Ovary (tissue), 7 donors: ENCODE measurements at regions not wholly inside any gene's neighbourhood (a gene's known extent, or its start where the extent isn't known, plus 50 kb on each side); places are given as distances from the start of the nearest gene placed in this dataset.

Source experiments
- DNase-seq, 5 donors: peaks; one replicate each; pipeline ENCODE4 v3.0.0-alpha.2; 2019 to 2020
- H3K27ac ChIP-seq, 2 donors: fragments of 200-600 bp; one replicate each; pipeline versions ENCODE4 v1.5.1 to v1.8.0; 2019 to 2022
- H3K27me3 ChIP-seq: fragments of 200-600 bp; one replicate; pipeline ENCODE4 v1.8.0; 2022
- H3K36me3 ChIP-seq: fragments of 200-600 bp; sonication (generic); one replicate; pipeline ENCODE4 v1.5.1; 2019
- H3K4me1 ChIP-seq: one replicate; pipeline ENCODE4 v1.8.1; 2013; ENCODE audit warnings: mild to moderate bottlenecking, moderate library complexity; ENCODE audit not compliant: insufficient read depth
- H3K4me3 ChIP-seq: fragments of 200-600 bp; sonication (generic); one replicate; pipeline ENCODE4 v1.5.1; 2017
- H3K9me3 ChIP-seq, 2 donors: fragments of 200-600 bp in 1 of 2; sonication (generic) in 1 of 2; one replicate each; pipeline versions ENCODE4 v1.5.1 to v1.8.1; 2013 to 2019; ENCODE audit warnings: mild to moderate bottlenecking in 1 of 2, moderate library complexity in 1 of 2
- CTCF ChIP-seq, 3 donors: fragments of 450-650 bp in 2 of 3; fragments of 200-600 bp in 1 of 3; IDR thresholded peaks; one replicate each; pipeline versions ENCODE4 v1.5.1 to v1.8.0; 2016 to 2022; ENCODE audit warnings: antibody characterized with exemption in 3 of 3, mild to moderate bottlenecking in 1 of 3
- EP300 ChIP-seq: sonication (generic); formaldehyde crosslinking; IDR thresholded peaks from one replicate; pipeline ENCODE4 v1.6.1; 2017; ENCODE audit warnings: antibody characterized with exemption
- POLR2A ChIP-seq: fragments of 450-650 bp; IDR thresholded peaks from one replicate; pipeline ENCODE4 v1.6.1; 2017; ENCODE audit warnings: antibody characterized with exemption, mild to moderate bottlenecking, moderate library complexity
- WGBS, 3 donors: extraction: QIAGEN DNeasy Blood & Tissue Kit in 1 of 3; methylation state at CpG; one replicate each; pipeline versions ENCODE4 v1.1.5 to v1.1.7; 2013 to 2017; 5-methylcytosine and 5-hydroxymethylcytosine counted together
- intact Hi-C, 4 donors: fragments of 100-400 bp; cut with DNase I; formaldehyde crosslinking; loops; one replicate each; pipeline versions ENCODE4 v1.11.0 to v1.15.1; 2022 to 2023
- donor health status: DM: no; HTN: no; CAD: no; lungs with moderate emphysema.
- donor health status: DM: no; HTN: no; CAD: no.
- donor health status: Bipolar disorder and iron deficiency.
- donor health status: DM: no; HTN: no; CAD: no.
- donor health status: DM: yes; HTN: yes; CAD: no.

- no peaks in the 10 kb centered on the region for H3K4me1 ChIP-seq
- 92 to 98% (median 96%) methylated on average over 6 of the region's 6 CpGs for WGBS, 3 donors
- no peak overlapping the region for H3K4me3 ChIP-seq
- H3K9me3 ChIP-seq: no peaks in the 10 kb centered on the region
- DNase-seq: no peak
- no peak for TF ChIP-seq EP300
- no peak for TF ChIP-seq CTCF (IDR thresholded peaks at IDR 0.05)
- no peak for TF ChIP-seq POLR2A
- no peaks in the 10 kb centered on the region for H3K36me3 ChIP-seq
- H3K27ac ChIP-seq: no peak overlapping the region
- intact Hi-C loops: no loop called here
- H3K27me3 ChIP-seq: no peaks in the 10 kb centered on the region
Measured at GRCh38 chr5:82562696-82563240, 284.6 kb upstream of the RPS23 start.

DNA sequence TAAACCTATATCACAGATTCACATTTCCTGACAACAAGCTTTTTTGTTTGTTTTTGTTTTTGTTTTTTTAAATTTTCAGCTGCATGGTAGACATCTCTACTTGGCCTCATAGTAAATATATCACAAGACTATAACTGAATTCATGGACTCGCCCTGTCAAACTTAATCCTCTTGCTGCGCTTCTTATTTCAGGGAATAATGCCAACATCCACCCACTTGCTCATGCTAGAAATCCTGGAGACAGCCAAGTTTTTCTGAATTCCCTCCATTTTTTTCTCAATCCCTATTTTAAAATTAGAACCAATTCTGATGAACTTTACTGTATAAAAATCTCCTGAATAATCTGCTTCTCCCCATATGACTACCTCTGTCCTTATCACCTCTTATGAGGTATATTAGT is 283.6 kb upstream of the RPS23 start:
- intact Hi-C loops: no loop called here
- Histone ChIP-seq H3K36me3 (no peaks in the 10 kb centered on the region), H3K4me3 (no peak overlapping the region), H3K4me1 (no peaks in the 10 kb centered on the region), H3K27ac (no peak overlapping the region), H3K27me3 (no peaks in the 10 kb centered on the region), H3K9me3 (no peaks in the 10 kb centered on the region)
- no peak for TF ChIP-seq POLR2A
- TF ChIP-seq EP300: no peak
- WGBS, 3 donors: 42 to 56% (median 47%) methylated on average over 2 of the region's 2 CpGs
- DNase-seq: no peak

DNA sequence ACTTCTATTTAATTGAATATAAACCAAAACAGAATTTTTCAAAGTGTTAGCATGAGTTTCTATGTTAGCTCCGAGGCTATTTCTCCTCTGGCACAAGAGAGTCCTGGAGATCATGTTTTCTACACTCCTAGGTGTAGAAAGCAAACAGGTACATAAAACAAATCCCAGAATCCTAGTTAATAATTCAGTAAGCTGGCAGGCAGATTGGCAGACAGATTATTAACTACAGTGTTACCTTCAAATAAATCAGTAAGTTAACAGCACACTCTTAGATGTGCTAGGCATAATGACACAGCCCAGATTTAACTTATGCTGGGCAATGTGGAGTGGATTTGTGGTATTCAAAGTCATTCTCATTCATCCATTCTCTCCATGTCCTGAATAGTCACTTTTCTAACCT is 282.8 kb upstream of the RPS23 start:
- no peak overlapping the region for H3K27ac ChIP-seq
- no peak for DNase-seq
- no peaks in the 10 kb centered on the region for H3K4me1 ChIP-seq
- H3K4me3 ChIP-seq: no peak overlapping the region
- WGBS, 3 donors: 76 to 88% (median 85%) methylated on average over 1 of the region's 1 CpG
- no peaks in the 10 kb centered on the region for H3K27me3 ChIP-seq
- no peaks in the 10 kb centered on the region for H3K9me3 ChIP-seq
- intact Hi-C loops: no loop called here
- H3K36me3 ChIP-seq: no peaks in the 10 kb centered on the region
- no peak for TF ChIP-seq EP300
- no peak for TF ChIP-seq POLR2A
- TF ChIP-seq CTCF (IDR thresholded peaks at IDR 0.05): no peak

DNA sequence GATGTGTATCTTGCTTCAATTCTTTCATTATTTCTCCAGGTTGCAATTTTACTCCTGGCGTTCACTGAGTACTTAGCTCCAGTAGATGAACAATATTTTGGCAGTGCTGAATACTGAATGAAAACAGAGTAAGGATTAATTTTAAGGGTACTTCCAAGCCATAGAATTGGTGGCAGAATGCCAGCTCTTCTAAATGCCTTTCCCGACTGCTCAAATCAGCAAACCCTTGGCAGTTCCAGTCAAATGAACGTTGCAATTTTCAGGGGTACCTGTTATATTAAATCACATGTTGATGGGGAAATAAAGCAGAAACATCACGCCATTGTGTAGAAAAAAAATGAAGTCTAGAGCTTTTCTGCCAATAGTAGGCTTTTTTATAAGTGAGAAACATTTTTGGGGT is 282.4 kb upstream of the RPS23 start:
- WGBS, 3 donors: 61 to 67% (median 64%) methylated on average over 4 of the region's 4 CpGs

More for the DNA sequence above, 282.4 kb upstream of the RPS23 start:
- Histone ChIP-seq H3K4me1 (no peaks in the 10 kb centered on the region), H3K4me3 (no peak overlapping the region), H3K27me3 (no peaks in the 10 kb centered on the region), H3K9me3 (no peaks in the 10 kb centered on the region), H3K27ac (no peak overlapping the region), H3K36me3 (no peaks in the 10 kb centered on the region)
- intact Hi-C loops: no loop called here
- DNase-seq: no peak
- no peak for TF ChIP-seq CTCF (IDR thresholded peaks at IDR 0.05)
- no peak for TF ChIP-seq EP300
- TF ChIP-seq POLR2A: no peak
